Ishikawa (cell line): ENCODE measurements at regions not wholly inside any gene's neighbourhood (a gene's known extent, or its start where the extent isn't known, plus 50 kb on each side); places are given as distances from the start of the nearest gene placed in this dataset.

Experiments
- CEBPB ChIP-seq: IDR thresholded peaks from 2 replicates; pipeline ENCODE4 v1.6.1; 2012
- EP300 ChIP-seq: IDR thresholded peaks from 2 replicates; pipeline ENCODE4 v1.6.1; 2012; ENCODE audit warnings: borderline replicate concordance
- MAX ChIP-seq: IDR thresholded peaks from 2 replicates; pipeline ENCODE4 v1.6.1; 2012
- RAD21 ChIP-seq: IDR thresholded peaks from 2 replicates; pipeline ENCODE4 v1.6.1; 2012; ENCODE audit warnings: low read depth
- REST ChIP-seq: IDR thresholded peaks from 2 replicates; pipeline ENCODE4 v1.6.1; 2012; ENCODE audit warnings: low read depth, mild to moderate bottlenecking

GRCh38 chr7:118793582-118793981, 569.1 kb downstream of the ANKRD7 start:
- TF ChIP-seq EP300 = no peak
- no peak for TF ChIP-seq REST
- TF ChIP-seq CEBPB = no peak
- no peak for TF ChIP-seq MAX
- no peak for TF ChIP-seq RAD21
